ENCODE measurements at regions not wholly inside any gene's neighbourhood (a gene's known extent, or its start where the extent isn't known, plus 50 kb on each side); places are given as distances from the start of the nearest gene placed in this dataset.

DNA sequence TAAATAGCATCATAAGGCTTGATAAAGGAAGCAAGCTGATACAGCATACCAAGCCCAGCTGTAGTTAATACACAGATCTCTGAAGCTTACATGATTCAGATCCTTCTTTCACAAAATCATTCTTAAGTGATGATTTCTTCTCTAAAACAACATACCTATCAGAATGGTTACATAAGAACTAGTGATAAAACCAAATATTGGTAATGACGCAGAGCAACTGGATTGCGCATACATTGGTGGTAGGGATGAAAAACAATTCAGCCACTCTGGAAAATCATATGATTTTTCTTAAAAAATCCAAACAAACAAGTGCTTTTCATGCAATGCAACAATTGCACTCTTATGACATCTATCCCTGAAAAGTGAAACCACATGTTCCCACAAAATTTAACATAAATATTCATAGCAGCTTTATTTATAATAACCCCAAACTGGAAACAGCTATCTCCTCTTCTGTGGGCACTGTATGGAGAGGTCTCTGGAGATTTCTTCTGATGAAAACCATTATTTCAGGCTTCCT is 153.6 kb upstream of the DSEL start:
- Mint-ChIP-seq H3K27me3 (no peaks in the 10 kb centered on the region), H3K4me3 (no peak overlapping the region), H3K36me3 (no peaks in the 10 kb centered on the region), H3K27ac (no peak overlapping the region), H3K9me3 (no peaks in the 10 kb centered on the region), H3K4me1 (peaks cover 0 to 1% (median 0%) of the 10 kb centered on the region in 4 donors)
- intact Hi-C loops (cut with micrococcal nuclease), result no loop called here
- no peaks in the 10 kb centered on the region for H3K27me3 ChIP-seq (ENCODE audit: insufficient read depth, low read length)
- DNase-seq, result no peak
- H3K36me3 ChIP-seq (ENCODE audit: insufficient read depth, low read length), result no peaks in the 10 kb centered on the region
- no peaks in the 10 kb centered on the region for H3K4me1 ChIP-seq (ENCODE audit: insufficient read depth, low read length)
- ChIA-PET CTCF (ENCODE audit: partially characterized antibody) (no interaction called here), POLR2A (ENCODE audit: partially characterized antibody) (no interaction called here)
- H3K9me3 ChIP-seq (ENCODE audit: control insufficient read depth in 1 of 2, low read length in 2 of 2), result no peaks in the 10 kb centered on the region
- H3K27ac ChIP-seq (ENCODE audit: low read depth, low read length), result no peak overlapping the region
- no peak overlapping the region for H3K4me3 ChIP-seq (ENCODE audit: low read length in 2 of 2)

DNA sequence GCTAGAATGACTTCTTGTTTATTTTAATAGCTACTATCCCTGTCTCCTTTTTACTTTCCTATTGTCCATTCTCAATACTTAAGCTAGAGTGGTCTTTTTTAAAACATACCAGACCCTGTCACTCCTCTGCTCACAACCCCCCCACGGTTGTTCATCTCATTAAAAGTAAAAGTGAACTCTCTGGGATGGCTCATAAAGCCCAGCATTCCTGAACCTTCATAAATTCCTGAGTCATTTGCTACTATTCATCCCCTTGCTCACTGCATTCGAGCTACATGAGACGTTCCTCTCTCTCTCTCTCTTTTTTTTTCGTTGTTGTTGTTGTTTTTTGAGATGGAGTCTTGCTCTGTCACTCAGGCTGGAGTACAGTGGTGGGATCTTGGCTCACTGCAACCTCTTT is 148.7 kb upstream of the DSEL start:
- no peaks in the 10 kb centered on the region for H3K27me3 Mint-ChIP-seq
- H3K9me3 Mint-ChIP-seq, result no peaks in the 10 kb centered on the region
- no peak overlapping the region for H3K27ac ChIP-seq (ENCODE audit: low read depth, low read length)
- H3K4me1 ChIP-seq (ENCODE audit: insufficient read depth, low read length), result no peaks in the 10 kb centered on the region
- ChIA-PET CTCF (ENCODE audit: partially characterized antibody) (no interaction called here), POLR2A (ENCODE audit: partially characterized antibody) (no interaction called here)
- no peak for DNase-seq
- H3K4me3 ChIP-seq (ENCODE audit: low read length in 2 of 2), result no peak overlapping the region
- intact Hi-C loops (cut with micrococcal nuclease), result no loop called here
- no peaks in the 10 kb centered on the region for H3K36me3 Mint-ChIP-seq
- no peaks in the 10 kb centered on the region for H3K27me3 ChIP-seq (ENCODE audit: insufficient read depth, low read length)
- no peak overlapping the region for H3K27ac Mint-ChIP-seq
- H3K9me3 ChIP-seq (ENCODE audit: control insufficient read depth in 1 of 2, low read length in 2 of 2), result no peaks in the 10 kb centered on the region
- peaks cover 0 to 1% (median 0%) of the 10 kb centered on the region in 4 donors for H3K4me1 Mint-ChIP-seq
- H3K36me3 ChIP-seq (ENCODE audit: insufficient read depth, low read length), result no peaks in the 10 kb centered on the region
- no peak overlapping the region for H3K4me3 Mint-ChIP-seq

DNA sequence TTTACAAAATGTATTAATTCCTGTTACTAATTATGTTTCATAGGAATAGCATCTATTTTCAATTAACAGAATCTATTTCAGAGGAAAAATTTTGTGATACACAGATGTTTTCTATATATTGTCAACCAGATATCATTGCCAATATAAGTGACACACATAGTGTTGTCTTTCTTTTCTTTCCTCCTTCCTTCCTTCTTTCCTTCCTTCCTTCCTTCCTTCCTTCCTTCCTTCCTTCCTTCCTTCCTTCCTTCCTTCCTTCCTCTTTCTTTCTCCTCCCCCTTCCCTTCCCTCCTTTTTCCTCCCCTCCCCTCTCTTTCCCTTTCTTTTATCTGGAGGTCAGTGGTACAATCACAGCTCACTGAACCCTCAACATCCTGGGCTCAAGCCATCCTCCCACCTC is 146.5 kb upstream of the DSEL start:
- H3K27ac ChIP-seq (ENCODE audit: low read depth, low read length), result no peak overlapping the region
- H3K4me3 Mint-ChIP-seq, result no peak overlapping the region
- H3K9me3 Mint-ChIP-seq, result peaks cover 0 to 1% (median 0%) of the 10 kb centered on the region in 8 donors
- H3K27me3 Mint-ChIP-seq, result no peaks in the 10 kb centered on the region
- ChIA-PET POLR2A (ENCODE audit: partially characterized antibody) (no interaction called here), CTCF (ENCODE audit: partially characterized antibody) (no interaction called here)
- H3K36me3 ChIP-seq (ENCODE audit: insufficient read depth, low read length), result no peaks in the 10 kb centered on the region
- intact Hi-C loops (cut with micrococcal nuclease), result no loop called here
- no peaks in the 10 kb centered on the region for H3K4me1 ChIP-seq (ENCODE audit: insufficient read depth, low read length)
- no peak for DNase-seq
- no peaks in the 10 kb centered on the region for H3K27me3 ChIP-seq (ENCODE audit: insufficient read depth, low read length)
- H3K36me3 Mint-ChIP-seq, result no peaks in the 10 kb centered on the region
- H3K27ac Mint-ChIP-seq, result no peak overlapping the region
- peaks cover 0 to 1% (median 0%) of the 10 kb centered on the region in 4 donors for H3K4me1 Mint-ChIP-seq
- no peak overlapping the region for H3K4me3 ChIP-seq (ENCODE audit: low read length in 2 of 2)
- H3K9me3 ChIP-seq (ENCODE audit: control insufficient read depth in 1 of 2, low read length in 2 of 2), result no peaks in the 10 kb centered on the region

DNA sequence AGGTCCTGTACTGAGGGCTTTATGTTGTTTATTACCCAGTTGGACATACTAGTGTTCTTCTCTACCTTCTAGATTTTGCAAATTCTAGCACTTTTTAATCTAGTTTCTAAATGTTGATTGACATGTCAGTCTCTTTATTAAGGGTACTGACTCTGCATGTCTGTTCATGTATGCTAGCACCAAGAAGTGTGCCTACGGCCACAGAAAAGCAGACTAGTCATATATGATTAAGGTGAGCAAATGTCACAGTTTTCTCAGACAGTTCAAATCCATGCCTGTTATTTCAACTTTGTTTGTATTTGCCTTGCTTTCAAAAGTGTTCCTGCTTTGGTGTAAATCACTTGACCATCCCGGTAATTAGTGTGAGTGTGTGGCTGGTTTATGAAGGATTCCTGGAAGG is 145.0 kb upstream of the DSEL start:
- ChIA-PET CTCF (ENCODE audit: partially characterized antibody) (no interaction called here), POLR2A (ENCODE audit: partially characterized antibody) (no interaction called here)
- Mint-ChIP-seq H3K36me3 (no peaks in the 10 kb centered on the region), H3K27me3 (no peaks in the 10 kb centered on the region), H3K27ac (no peak overlapping the region), H3K4me1 (peaks cover 0 to 1% (median 0%) of the 10 kb centered on the region in 4 donors), H3K4me3 (no peak overlapping the region), H3K9me3 (peaks cover 0 to 1% (median 0%) of the 10 kb centered on the region in 8 donors)
- intact Hi-C loops (cut with micrococcal nuclease), result no loop called here
- Histone ChIP-seq H3K9me3 (ENCODE audit: control insufficient read depth in 1 of 2, low read length in 2 of 2) (no peaks in the 10 kb centered on the region), H3K4me1 (ENCODE audit: insufficient read depth, low read length) (no peaks in the 10 kb centered on the region), H3K36me3 (ENCODE audit: insufficient read depth, low read length) (no peaks in the 10 kb centered on the region), H3K4me3 (ENCODE audit: low read length in 2 of 2) (no peak overlapping the region), H3K27me3 (ENCODE audit: insufficient read depth, low read length) (no peaks in the 10 kb centered on the region), H3K27ac (ENCODE audit: low read depth, low read length) (no peak overlapping the region)
- DNase-seq, result no peak

DNA sequence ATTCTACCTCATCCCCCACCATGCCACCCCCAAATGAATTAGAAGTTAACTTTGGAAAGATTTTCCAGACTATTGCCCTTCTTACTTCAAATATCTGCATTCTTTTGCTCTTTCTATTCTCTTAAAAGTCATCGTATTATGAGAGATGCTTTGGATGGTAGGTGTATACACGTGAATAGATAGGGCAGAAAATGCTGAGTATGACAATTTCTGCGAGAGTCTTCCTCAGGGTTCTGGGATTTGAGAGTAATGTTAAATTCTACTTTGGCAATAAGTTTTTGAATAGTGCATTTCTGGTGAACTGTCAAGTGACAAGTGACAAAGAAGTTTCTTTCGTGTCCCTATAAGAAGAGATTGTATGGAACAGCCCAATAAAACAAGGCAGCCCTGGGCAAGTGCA is 137.6 kb upstream of the DSEL start:
- CTCF ChIA-PET (ENCODE audit: partially characterized antibody), result no interaction called here
- Histone ChIP-seq H3K4me3 (ENCODE audit: low read length in 2 of 2) (no peak overlapping the region), H3K27ac (ENCODE audit: low read depth, low read length) (no peak overlapping the region), H3K9me3 (ENCODE audit: control insufficient read depth in 1 of 2, low read length in 2 of 2) (no peaks in the 10 kb centered on the region), H3K27me3 (ENCODE audit: insufficient read depth, low read length) (no peaks in the 10 kb centered on the region), H3K36me3 (ENCODE audit: insufficient read depth, low read length) (no peaks in the 10 kb centered on the region), H3K4me1 (ENCODE audit: insufficient read depth, low read length) (no peaks in the 10 kb centered on the region)
- no peak overlapping the region for H3K4me3 Mint-ChIP-seq
- no peaks in the 10 kb centered on the region for H3K4me1 Mint-ChIP-seq
- no peak for DNase-seq
- H3K27ac Mint-ChIP-seq, result no peak overlapping the region
- H3K27me3 Mint-ChIP-seq, result no peaks in the 10 kb centered on the region
- peaks cover 0 to 6% (median 0%) of the 10 kb centered on the region in 8 donors for H3K9me3 Mint-ChIP-seq
- POLR2A ChIA-PET (ENCODE audit: partially characterized antibody), result no interaction called here
- intact Hi-C loops (cut with micrococcal nuclease), result no loop called here
- H3K36me3 Mint-ChIP-seq, result no peaks in the 10 kb centered on the region

DNA sequence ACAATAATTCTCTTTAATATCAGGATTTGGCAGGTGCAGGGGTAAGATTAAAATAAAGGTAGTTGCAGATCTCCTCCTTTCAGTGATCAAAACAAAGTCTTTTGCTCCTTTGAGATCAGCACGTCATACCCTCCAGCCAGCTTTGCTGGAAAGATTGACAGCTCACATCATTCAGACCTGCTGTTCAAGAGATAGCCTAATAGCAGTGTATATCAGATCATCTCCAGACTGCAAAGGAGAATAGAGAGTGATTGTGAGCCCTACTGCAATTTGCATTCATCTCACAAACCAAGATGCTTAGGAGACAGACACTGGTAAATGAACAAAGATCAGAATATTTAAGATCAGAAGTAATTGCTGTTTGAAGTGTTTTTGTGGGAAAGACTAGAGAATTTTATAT is 135.8 kb upstream of the DSEL start:
- POLR2A ChIA-PET (ENCODE audit: partially characterized antibody), result no interaction called here

DNA sequence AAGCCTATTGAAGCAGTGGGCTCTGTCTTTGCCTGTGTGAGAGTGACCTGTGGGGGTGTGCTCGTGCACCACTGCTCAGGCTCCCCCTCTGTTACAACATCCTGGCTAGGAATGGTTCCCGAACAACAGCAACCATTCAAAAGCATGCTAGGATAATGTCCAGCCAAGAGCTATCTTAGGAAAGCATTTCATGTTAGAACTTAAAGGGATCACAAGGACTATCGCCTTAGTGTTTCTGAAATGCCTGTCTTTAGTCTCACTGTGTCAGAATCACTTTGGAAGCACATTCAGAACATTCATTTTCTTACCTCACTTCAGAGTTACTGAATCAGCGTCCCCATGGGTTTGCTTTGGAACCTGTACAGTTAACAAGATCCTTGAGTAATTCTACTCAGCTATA is 134.9 kb upstream of the DSEL start:
- H3K36me3 ChIP-seq (ENCODE audit: insufficient read depth, low read length), result no peaks in the 10 kb centered on the region
- no peaks in the 10 kb centered on the region for H3K27me3 ChIP-seq (ENCODE audit: insufficient read depth, low read length)
- H3K4me1 Mint-ChIP-seq, result no peaks in the 10 kb centered on the region
- H3K27me3 Mint-ChIP-seq, result no peaks in the 10 kb centered on the region
- CTCF ChIA-PET (ENCODE audit: partially characterized antibody), result no interaction called here
- peaks cover 0 to 6% (median 0%) of the 10 kb centered on the region in 8 donors for H3K9me3 Mint-ChIP-seq
- no peak for DNase-seq
- H3K9me3 ChIP-seq (ENCODE audit: control insufficient read depth in 1 of 2, low read length in 2 of 2), result no peaks in the 10 kb centered on the region
- POLR2A ChIA-PET (ENCODE audit: partially characterized antibody), result no interaction called here
- no peaks in the 10 kb centered on the region for H3K4me1 ChIP-seq (ENCODE audit: insufficient read depth, low read length)
- H3K4me3 ChIP-seq (ENCODE audit: low read length in 2 of 2), result no peak overlapping the region
- H3K36me3 Mint-ChIP-seq, result no peaks in the 10 kb centered on the region
- no peak overlapping the region for H3K27ac ChIP-seq (ENCODE audit: low read depth, low read length)
- H3K4me3 Mint-ChIP-seq, result no peak overlapping the region
- H3K27ac Mint-ChIP-seq, result no peak overlapping the region
- intact Hi-C loops (cut with micrococcal nuclease), result no loop called here

More for the DNA sequence above, 135.8 kb upstream of the DSEL start:
- no peaks in the 10 kb centered on the region for H3K27me3 ChIP-seq (ENCODE audit: insufficient read depth, low read length)
- H3K4me3 ChIP-seq (ENCODE audit: low read length in 2 of 2), result no peak overlapping the region
- H3K4me1 ChIP-seq (ENCODE audit: insufficient read depth, low read length), result no peaks in the 10 kb centered on the region
- intact Hi-C loops (cut with micrococcal nuclease), result no loop called here
- CTCF ChIA-PET (ENCODE audit: partially characterized antibody), result no interaction called here
- no peaks in the 10 kb centered on the region for H3K36me3 ChIP-seq (ENCODE audit: insufficient read depth, low read length)
- Mint-ChIP-seq H3K36me3 (no peaks in the 10 kb centered on the region), H3K9me3 (peaks cover 0 to 6% (median 0%) of the 10 kb centered on the region in 8 donors), H3K27me3 (no peaks in the 10 kb centered on the region), H3K4me3 (no peak overlapping the region), H3K4me1 (no peaks in the 10 kb centered on the region), H3K27ac (no peak overlapping the region)
- no peak overlapping the region for H3K27ac ChIP-seq (ENCODE audit: low read depth, low read length)
- no peaks in the 10 kb centered on the region for H3K9me3 ChIP-seq (ENCODE audit: control insufficient read depth in 1 of 2, low read length in 2 of 2)
- no peak for DNase-seq

Measured in CD4-positive, alpha-beta memory T cell (primary cell).